C4-2B (cell line): ENCODE measurements at regions not wholly inside any gene's neighbourhood (a gene's known extent, or its start where the extent isn't known, plus 50 kb on each side); places are given as distances from the start of the nearest gene placed in this dataset.
A peak's percentile ranks its signal among the peaks of the same experiment; 100 is the strongest.
"Not testable (repeated sequence)": the region's sequence is repeated elsewhere in the genome, so short reads cannot be mapped to it uniquely, and the experiment has no call there.

Source experiments
- H3K27ac ChIP-seq: fragments of 450-650 bp; 2 replicates; pipeline ENCODE4 v1.5.1; 2017
- ZFX ChIP-seq: fragments of 450-650 bp; IDR thresholded peaks from 2 replicates; pipeline ENCODE4 v1.6.1; 2017
- TF ChIP-seq, protein P1 (sequence below): fragments of 450-650 bp; conservative IDR thresholded peaks from 2 replicates; pipeline ENCODE4 v1.5.1; 2017; ENCODE audit warnings: mild to moderate bottlenecking

DNA sequence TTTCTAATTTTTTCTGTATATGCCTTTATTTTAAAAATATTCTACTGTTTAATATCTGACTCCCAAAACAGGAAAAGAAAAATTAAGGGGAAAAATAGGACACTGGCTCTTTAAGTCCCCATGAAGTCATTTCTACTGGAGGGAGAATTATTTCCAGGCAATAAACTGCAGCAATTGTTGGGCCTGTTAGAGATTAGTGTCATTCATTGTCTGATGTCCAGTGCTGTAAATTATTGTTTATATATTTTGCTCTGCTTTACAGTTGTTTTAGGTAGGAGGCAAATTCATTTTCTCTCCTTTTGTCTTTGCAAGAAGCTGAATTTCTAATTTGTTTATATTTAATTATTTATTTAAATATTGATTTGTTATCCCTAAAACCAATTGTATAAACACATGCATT, 906.0 kb upstream of the CDH10 start:
- TF ChIP-seq ZFX: no peak
- no peak overlapping the region for H3K27ac ChIP-seq

DNA sequence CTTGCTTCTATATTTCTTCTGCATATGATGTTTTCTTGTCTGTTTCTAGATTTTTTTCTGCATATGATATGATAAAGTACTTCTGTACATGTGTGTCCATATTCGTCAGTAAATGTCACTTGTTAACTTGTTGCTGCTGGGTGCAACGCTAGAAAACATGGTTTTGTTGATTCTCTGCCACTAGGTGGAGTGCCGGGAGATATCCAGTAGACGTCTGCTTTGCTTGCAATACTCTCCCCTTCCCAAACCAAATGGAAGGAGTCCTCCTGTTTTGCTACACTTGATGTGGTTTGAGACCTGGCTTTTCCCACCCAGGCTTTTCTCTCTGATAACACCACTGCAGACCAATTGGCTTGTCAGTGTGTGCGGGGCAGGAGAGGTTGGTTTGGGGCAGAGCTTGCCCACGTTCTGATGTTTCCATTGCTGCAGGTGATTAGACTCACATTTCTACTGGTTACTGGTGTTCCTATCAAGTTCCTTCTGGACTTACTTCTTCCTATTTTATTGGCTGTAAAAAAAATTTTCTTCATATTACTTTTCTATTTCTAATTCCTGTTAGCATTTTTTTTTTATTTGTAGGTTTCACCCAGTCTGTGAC, 900.0 kb upstream of the CDH10 start:
- TF ChIP-seq, protein P1, sequence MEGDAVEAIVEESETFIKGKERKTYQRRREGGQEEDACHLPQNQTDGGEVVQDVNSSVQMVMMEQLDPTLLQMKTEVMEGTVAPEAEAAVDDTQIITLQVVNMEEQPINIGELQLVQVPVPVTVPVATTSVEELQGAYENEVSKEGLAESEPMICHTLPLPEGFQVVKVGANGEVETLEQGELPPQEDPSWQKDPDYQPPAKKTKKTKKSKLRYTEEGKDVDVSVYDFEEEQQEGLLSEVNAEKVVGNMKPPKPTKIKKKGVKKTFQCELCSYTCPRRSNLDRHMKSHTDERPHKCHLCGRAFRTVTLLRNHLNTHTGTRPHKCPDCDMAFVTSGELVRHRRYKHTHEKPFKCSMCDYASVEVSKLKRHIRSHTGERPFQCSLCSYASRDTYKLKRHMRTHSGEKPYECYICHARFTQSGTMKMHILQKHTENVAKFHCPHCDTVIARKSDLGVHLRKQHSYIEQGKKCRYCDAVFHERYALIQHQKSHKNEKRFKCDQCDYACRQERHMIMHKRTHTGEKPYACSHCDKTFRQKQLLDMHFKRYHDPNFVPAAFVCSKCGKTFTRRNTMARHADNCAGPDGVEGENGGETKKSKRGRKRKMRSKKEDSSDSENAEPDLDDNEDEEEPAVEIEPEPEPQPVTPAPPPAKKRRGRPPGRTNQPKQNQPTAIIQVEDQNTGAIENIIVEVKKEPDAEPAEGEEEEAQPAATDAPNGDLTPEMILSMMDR: peak; percentile 86
- no peak for TF ChIP-seq ZFX

DNA sequence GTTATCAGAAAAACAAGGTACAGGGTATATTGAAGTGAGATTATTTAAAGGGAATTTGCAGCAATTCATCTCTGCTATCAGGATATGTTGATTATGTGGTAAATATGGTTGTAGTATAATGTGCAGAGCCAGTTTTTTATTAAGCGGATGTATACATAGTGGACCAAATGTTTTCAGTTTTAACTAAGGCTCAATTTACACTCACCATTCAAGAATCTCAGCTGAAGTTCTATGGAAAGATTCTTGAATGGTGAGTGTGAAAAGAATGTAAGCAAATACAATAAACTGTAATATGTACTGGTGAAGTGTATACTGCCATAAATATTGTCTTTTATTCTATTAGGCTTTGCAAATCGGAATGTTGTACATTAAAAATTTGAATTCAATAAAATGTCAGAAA, 895.9 kb upstream of the CDH10 start:
- no peak for TF ChIP-seq ZFX
- TF ChIP-seq, protein P1: no peak
- no peak overlapping the region for H3K27ac ChIP-seq

More for the DNA sequence above, 900.0 kb upstream of the CDH10 start:
- H3K27ac ChIP-seq: no peak overlapping the region

DNA sequence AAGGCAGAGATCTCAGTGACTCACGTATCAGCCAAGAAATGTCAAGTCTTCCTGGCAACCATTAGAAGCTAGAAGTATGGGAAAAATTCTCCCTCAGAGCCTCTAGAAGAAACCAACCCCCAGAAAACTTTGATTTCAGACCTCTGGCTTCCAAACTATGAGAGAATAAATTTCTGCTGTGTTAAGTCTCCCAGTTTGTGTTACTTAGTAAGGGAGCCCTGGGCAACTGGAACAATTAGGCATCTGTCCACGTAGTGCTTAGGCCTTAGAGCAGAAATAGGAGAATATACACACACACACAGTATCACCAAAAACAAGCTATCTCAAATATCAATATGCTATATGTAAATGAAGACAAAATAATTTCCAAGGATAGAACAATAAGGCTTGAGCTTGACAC, 894.8 kb upstream of the CDH10 start:
- TF ChIP-seq, protein P1: no peak
- H3K27ac ChIP-seq: no peak overlapping the region

DNA sequence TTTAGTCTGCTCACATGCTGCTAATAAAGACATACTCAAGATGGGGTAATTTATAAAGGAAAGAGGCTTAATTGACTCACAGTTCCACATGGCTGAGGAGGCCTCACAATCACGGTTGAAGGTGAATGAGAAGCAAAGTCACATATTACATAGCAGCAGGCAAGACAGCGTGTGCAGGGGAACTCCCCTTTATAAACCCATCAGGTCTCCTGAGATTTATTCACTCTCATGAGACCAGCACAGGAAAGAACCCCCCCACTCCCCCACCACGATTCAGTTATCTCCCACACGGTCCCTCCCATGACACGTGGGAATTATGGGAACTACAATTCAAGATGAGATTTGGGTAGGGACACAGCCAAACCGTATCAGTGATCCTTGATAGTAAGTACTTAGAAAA, 891.7 kb upstream of the CDH10 start:
- not testable (repeated sequence) for H3K27ac ChIP-seq

DNA sequence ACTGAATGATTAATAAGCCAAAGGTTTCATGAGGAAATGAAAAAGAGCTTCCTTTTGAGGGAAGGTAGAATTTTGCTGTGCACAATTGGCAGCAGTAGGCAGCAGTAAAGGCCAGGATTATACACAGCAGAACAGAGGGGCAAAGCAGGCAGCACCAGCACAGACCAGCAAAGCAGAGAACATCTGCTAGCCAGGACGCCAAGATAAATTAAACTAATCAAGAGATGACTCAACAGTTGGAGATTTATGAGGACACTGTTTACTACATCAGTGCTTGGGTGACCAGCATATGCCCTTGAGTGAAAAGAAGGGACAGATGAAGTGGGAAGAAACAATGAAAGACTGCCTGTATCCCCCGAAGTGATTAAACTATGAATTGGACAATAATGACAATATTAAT, 871.4 kb upstream of the CDH10 start:
- H3K27ac ChIP-seq: no peak overlapping the region
- TF ChIP-seq ZFX: no peak
- TF ChIP-seq, protein P1: no peak

DNA sequence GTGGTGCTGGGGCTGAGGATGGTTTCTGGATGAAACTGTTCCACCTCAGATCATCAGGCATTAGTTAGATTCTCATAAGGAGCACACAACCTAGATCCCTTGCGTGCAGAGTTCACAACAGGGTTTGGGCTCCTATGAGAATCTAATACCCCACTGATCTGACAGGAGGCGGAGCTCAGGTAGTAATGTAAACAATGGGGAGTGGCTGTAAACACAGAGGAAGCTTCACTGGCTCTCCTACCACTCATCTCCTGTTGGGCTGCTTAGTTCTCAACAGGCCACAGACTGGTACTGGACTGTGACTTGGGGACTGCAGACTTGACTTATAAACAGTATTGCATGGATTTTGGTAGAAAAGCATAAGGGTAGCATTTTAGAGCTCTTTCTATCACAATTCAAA, 870.7 kb upstream of the CDH10 start:
- TF ChIP-seq ZFX: no peak
- TF ChIP-seq, protein P1: no peak
- H3K27ac ChIP-seq: no peak overlapping the region

DNA sequence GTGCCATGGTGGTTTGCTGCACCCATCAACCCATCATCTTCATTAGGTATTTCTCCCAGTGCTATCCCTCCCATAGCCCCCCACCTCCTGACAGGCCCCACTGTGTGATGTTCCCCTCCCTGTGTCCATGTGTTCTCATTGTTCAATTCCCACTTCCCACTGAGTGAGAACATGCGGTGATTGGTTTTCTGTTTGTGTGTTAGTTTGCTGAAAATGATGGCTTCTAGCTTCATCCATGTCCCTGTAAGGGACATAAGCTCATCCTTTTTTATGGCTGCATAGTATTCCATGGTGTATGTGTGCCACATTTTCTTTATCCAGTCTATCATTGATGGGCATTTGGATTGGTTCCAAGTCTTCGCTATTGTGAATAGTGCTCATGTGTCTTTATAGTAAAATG, 865.9 kb upstream of the CDH10 start:
- H3K27ac ChIP-seq: not testable (repeated sequence)

DNA sequence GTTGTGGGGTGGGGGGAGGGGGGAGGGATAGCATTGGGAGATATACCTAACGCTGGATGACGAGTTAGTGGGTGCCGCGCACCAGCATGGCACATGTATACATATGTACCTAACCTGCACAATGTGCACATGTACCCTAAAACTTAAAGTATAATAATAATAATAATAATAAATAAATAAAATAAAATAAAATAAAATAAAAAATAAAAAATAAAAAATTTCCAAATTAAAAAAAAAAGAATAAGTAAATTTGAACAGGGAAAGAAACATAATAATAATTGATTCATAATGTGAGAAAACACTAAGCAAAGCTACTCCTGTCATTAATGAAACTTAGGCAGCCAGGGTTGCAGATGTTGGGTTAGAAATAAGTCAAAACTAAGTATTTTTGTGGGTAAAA, 863.2 kb upstream of the CDH10 start:
- not testable (repeated sequence) for H3K27ac ChIP-seq

DNA sequence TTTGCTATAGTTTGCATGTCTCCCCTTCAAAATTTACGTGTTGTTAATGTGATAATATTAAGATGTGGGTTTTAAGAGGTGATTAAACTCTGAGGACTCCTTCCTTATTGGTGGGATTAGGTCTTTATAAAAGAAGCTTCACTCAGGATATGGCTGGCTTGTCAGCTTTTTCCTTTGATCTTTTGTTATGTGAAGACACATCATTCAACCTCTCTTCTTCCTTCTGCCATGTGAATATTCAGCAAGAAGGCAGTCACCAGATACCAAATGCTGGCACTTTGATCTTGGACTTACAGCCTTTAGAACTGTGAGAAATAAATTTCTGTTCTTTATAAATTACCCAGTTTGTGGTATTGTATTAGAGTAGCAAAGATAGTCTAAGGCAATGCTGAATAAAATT, 855.9 kb upstream of the CDH10 start:
- TF ChIP-seq, protein P1: no peak
- no peak for TF ChIP-seq ZFX
- no peak overlapping the region for H3K27ac ChIP-seq
